ENCODE measurements at regions not wholly inside any gene's neighbourhood (a gene's known extent, or its start where the extent isn't known, plus 50 kb on each side); places are given as distances from the start of the nearest gene placed in this dataset.
"Not testable (repeated sequence)": the region's sequence is repeated elsewhere in the genome, so short reads cannot be mapped to it uniquely, and the experiment has no call there.

GRCh38 chr3:125694761-125695294, 99.5 kb upstream of the OSBPL11 start:
- ChIA-PET POLR2A (no interaction called here), CTCF (no interaction called here)
- TF ChIP-seq CTCF (IDR thresholded peaks at IDR 0.05; ENCODE audit: insufficient read depth, low read length, missing control alignments) = no peak
- H3K4me3 ChIP-seq (ENCODE audit: low read depth, low read length) = no peak overlapping the region
- DNase-seq (ENCODE audit: low read depth, low spot score) = no peak

GRCh38 chr3:125695688-125696087, 100.4 kb upstream of the OSBPL11 start:
- no peak overlapping the region for H3K4me3 ChIP-seq (ENCODE audit: low read depth, low read length)
- ChIA-PET POLR2A (no interaction called here), CTCF (no interaction called here)
- TF ChIP-seq CTCF (IDR thresholded peaks at IDR 0.05; ENCODE audit: insufficient read depth, low read length, missing control alignments) = no peak
- no peak for DNase-seq (ENCODE audit: low read depth, low spot score)

GRCh38 chr3:125697126-125697525, 101.8 kb upstream of the OSBPL11 start:
- CTCF ChIA-PET; H3K4me3 ChIP-seq (ENCODE audit: low read depth, low read length); DNase-seq (ENCODE audit: low read depth, low spot score); POLR2A ChIA-PET: not testable (repeated sequence)

GRCh38 chr3:125697979-125698640, 102.8 kb upstream of the OSBPL11 start:
- DNase-seq (ENCODE audit: low read depth, low spot score); H3K4me3 ChIP-seq (ENCODE audit: low read depth, low read length); POLR2A ChIA-PET; CTCF ChIA-PET: not testable (repeated sequence)

- no peak for TF ChIP-seq CTCF (IDR thresholded peaks at IDR 0.05; ENCODE audit: insufficient read depth, low read length, missing control alignments)
- POLR2A ChIA-PET = no interaction called here
- CTCF ChIA-PET = no interaction called here
- DNase-seq (ENCODE audit: low read depth, low spot score) = no peak
- no peak overlapping the region for H3K4me3 ChIP-seq (ENCODE audit: low read depth, low read length)
Measured at GRCh38 chr3:125715651-125716050, 120.4 kb upstream of the OSBPL11 start.

GRCh38 chr3:125732151-125732550, 136.9 kb upstream of the OSBPL11 start:
- DNase-seq (ENCODE audit: low read depth, low spot score); CTCF ChIA-PET; H3K4me3 ChIP-seq (ENCODE audit: low read depth, low read length); POLR2A ChIA-PET: not testable (repeated sequence)

GRCh38 chr3:125741991-125742718, 146.9 kb upstream of the OSBPL11 start:
- CTCF ChIA-PET; DNase-seq (ENCODE audit: low read depth, low spot score); POLR2A ChIA-PET; H3K4me3 ChIP-seq (ENCODE audit: low read depth, low read length): not testable (repeated sequence)

- DNase-seq (ENCODE audit: low read depth, low spot score); CTCF ChIA-PET; H3K4me3 ChIP-seq (ENCODE audit: low read depth, low read length); POLR2A ChIA-PET: not testable (repeated sequence)
Measured at GRCh38 chr3:125742845-125743244, 147.5 kb upstream of the OSBPL11 start.

- DNase-seq (ENCODE audit: low read depth, low spot score); H3K4me3 ChIP-seq (ENCODE audit: low read depth, low read length); CTCF ChIA-PET; POLR2A ChIA-PET: not testable (repeated sequence)
Measured at GRCh38 chr3:125757050-125757449, 161.8 kb upstream of the OSBPL11 start.

- POLR2A ChIA-PET; H3K4me3 ChIP-seq (ENCODE audit: low read depth, low read length); DNase-seq (ENCODE audit: low read depth, low spot score): not testable (repeated sequence)
- CTCF ChIA-PET = interaction anchor here (0.6 kb wide), 2 partner anchors 162 to 362 kb away, joined by 3 read pairs; no protein-coding TSS in a partner anchor
Measured at GRCh38 chr3:125758641-125759130, 163.4 kb upstream of the OSBPL11 start.

- POLR2A ChIA-PET; CTCF ChIA-PET; DNase-seq (ENCODE audit: low read depth, low spot score); H3K4me3 ChIP-seq (ENCODE audit: low read depth, low read length): not testable (repeated sequence)
Measured at GRCh38 chr3:125762601-125763000, 167.3 kb upstream of the OSBPL11 start.

Data from AG04449 (cell line).